ENCODE measurements at regions not wholly inside any gene's neighbourhood (a gene's known extent, or its start where the extent isn't known, plus 50 kb on each side); places are given as distances from the start of the nearest gene placed in this dataset.
"Not testable (repeated sequence)": the region's sequence is repeated elsewhere in the genome, so short reads cannot be mapped to it uniquely, and the experiment has no call there.

DNA sequence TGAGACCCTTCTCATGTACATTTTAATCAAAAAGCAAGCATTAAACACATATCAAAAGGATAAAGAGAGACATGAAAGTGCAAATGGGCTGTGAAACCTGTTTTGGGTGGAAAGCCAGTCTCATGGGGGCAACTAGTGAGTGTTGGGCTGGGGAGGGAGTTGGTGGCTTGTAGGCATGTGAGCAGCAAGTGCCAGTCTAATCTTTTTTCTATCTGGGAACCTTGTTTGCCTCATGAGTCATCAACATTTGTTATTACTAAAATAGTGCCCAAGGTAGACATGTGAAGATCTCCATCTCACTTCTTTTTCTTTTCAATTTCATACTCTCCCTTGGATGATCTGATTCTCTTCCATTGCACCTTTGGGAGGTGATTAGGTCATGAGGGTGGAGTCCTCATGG lies 613.9 kb upstream of the GYPC start:
- no peak overlapping the region for H3K27ac ChIP-seq (ENCODE audit: low read length)
- H3K4me3 ChIP-seq (ENCODE audit: low read length) = no peak overlapping the region
- H3K9me3 ChIP-seq (ENCODE audit: insufficient read depth, low read depth, low read length) = no peaks in the 10 kb centered on the region
- H3K27me3 ChIP-seq (ENCODE audit: insufficient read depth, low read length) = no peaks in the 10 kb centered on the region
- H3K36me3 ChIP-seq (ENCODE audit: insufficient read depth, low read depth, low read length) = no peaks in the 10 kb centered on the region
- no peak overlapping the region for H3K9ac ChIP-seq (ENCODE audit: low read depth, low read length)
- H3K4me1 ChIP-seq (ENCODE audit: insufficient read depth, low read length) = no peaks in the 10 kb centered on the region

DNA sequence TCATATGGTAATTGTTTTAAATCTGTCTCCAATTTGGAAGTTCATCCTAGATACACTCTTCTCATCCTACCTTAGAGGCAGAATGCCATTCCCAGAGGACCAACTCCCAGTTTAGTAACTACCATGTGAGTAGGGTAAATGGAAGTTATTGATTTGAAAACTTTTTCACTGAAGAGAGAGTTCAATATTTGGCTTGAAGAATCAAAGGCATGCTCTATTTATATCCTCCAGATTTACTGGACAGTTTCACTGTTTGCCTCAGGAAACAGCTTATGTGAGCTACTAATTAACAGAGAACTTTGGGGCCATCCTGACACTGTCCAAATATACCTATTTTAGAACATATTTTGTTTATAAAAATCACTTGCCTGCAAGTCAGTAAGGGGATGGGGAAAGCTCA lies 607.2 kb upstream of the GYPC start:
- no peaks in the 10 kb centered on the region for H3K27me3 ChIP-seq (ENCODE audit: insufficient read depth, low read length)
- no peaks in the 10 kb centered on the region for H3K36me3 ChIP-seq (ENCODE audit: insufficient read depth, low read depth, low read length)
- H3K4me1 ChIP-seq (ENCODE audit: insufficient read depth, low read length) = no peaks in the 10 kb centered on the region
- no peak overlapping the region for H3K9ac ChIP-seq (ENCODE audit: low read depth, low read length)
- H3K27ac ChIP-seq (ENCODE audit: low read length) = no peak overlapping the region
- peaks cover 9% of the 10 kb centered on the region for H3K9me3 ChIP-seq (ENCODE audit: insufficient read depth, low read depth, low read length)
- no peak overlapping the region for H3K4me3 ChIP-seq (ENCODE audit: low read length)

DNA sequence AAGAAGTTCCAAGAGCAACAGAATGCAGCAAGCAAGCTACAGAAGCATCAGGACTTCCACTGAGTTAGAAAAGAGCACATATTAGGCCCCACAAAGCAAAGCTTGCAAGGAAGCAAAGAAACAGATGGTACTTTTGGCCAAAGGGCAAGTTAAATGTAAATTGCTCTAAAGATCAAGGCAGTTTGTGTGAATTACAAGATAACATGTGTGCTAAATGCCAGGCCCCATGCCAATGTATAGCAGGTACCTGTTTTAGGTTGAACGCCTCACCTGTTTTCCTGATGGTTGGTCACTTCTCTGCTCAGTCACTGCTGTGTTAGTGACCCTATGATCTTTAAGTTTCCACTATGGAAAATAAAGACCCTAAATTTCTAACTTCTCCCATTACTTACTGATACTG lies 606.5 kb upstream of the GYPC start:
- Histone ChIP-seq H3K4me1 (ENCODE audit: insufficient read depth, low read length) (no peaks in the 10 kb centered on the region), H3K9ac (ENCODE audit: low read depth, low read length) (no peak overlapping the region), H3K36me3 (ENCODE audit: insufficient read depth, low read depth, low read length) (no peaks in the 10 kb centered on the region), H3K27ac (ENCODE audit: low read length) (no peak overlapping the region), H3K27me3 (ENCODE audit: insufficient read depth, low read length) (no peaks in the 10 kb centered on the region), H3K4me3 (ENCODE audit: low read length) (no peak overlapping the region), H3K9me3 (ENCODE audit: insufficient read depth, low read depth, low read length) (peaks cover 15% of the 10 kb centered on the region)

DNA sequence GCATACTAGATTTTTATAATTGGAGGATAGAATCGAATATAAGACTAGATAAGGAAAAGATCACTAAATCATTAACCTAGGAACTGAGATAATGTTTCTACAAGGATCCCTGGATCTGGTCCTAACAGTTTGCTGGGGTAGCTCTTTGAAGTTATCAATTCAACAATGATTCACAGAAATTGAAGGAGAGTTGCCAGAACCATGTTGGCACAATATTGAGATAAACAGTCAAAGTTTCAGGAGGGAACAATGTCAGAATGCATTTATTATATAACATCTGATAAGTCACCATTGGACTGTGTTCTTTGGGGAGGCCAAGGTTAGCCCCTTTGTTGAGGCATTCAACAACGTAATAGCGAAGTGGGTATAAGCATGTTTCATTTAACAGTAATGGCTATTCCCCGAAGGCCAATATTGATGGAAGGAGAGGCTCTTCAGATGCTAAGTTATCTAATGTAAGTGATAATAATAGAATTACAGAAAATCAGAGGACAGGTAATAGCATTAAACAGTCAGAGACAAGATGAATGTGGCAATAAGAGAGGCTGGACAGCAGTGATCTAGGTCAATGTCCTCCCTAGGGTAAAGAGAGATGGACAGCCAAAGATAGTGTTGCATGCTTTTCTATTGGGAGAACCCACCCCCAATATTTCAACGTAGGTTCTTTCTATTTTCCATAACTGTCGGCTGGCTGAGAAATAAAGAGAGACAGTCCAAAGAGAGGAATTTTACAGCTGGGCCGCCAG lies 604.8 kb upstream of the GYPC start:
- Histone ChIP-seq H3K27me3 (ENCODE audit: insufficient read depth, low read length) (no peaks in the 10 kb centered on the region), H3K9ac (ENCODE audit: low read depth, low read length) (no peak overlapping the region), H3K4me1 (ENCODE audit: insufficient read depth, low read length) (no peaks in the 10 kb centered on the region), H3K4me3 (ENCODE audit: low read length) (no peak overlapping the region), H3K27ac (ENCODE audit: low read length) (no peak overlapping the region), H3K9me3 (ENCODE audit: insufficient read depth, low read depth, low read length) (peaks cover 15% of the 10 kb centered on the region), H3K36me3 (ENCODE audit: insufficient read depth, low read depth, low read length) (no peaks in the 10 kb centered on the region)

DNA sequence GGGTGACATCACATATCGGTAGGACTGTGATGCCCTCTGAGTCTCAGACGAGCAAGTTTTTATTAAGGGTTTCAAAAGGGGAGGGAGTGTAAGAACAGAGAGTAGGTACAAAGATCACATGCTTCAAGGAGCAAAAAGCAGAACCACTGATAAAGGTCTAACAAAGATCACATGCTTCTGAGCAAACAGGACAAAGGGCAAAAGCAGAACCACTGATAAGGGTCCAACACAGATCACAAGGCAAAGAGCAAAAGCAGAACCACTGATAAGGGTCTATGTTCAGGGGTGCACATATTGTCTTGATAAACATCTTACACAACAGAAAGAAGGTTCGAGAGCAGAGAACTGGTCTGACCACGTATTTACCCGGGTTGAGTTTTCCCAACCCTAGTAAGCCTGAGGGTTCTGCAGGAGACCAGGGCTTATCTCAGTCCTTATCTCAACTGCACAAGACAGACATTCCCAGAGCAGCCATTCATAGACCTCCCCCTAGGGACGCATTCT lies 604.2 kb upstream of the GYPC start:
- H3K9me3 ChIP-seq (ENCODE audit: insufficient read depth, low read depth, low read length) = peaks cover 15% of the 10 kb centered on the region
- not testable (repeated sequence) for H3K27me3 ChIP-seq (ENCODE audit: insufficient read depth, low read length)

DNA sequence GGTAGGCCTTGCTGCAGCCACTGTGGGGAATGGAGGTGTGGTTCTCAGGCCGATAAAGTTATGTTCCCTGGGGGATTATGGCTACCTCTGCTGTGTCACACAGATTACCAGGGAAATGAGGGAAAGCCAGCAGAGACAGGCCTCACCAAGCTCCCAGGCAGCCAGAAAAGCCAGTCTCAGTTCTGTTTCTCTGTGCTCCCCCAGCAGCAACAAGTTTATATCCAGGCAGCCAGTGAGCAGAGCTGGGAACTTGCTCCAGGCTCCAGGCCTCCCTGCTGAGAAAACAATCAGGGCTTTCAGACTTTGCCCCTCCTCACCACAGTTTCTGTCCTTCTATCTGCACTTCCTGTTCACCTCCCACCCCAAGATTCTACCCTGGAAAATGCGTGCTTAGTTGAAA lies 596.6 kb upstream of the GYPC start:
- H3K27me3 ChIP-seq (ENCODE audit: insufficient read depth, low read length) = no peaks in the 10 kb centered on the region
- H3K9me3 ChIP-seq (ENCODE audit: insufficient read depth, low read depth, low read length) = peaks cover 9% of the 10 kb centered on the region; the same call in 1 of the 2 replicates
- no peak overlapping the region for H3K9ac ChIP-seq (ENCODE audit: low read depth, low read length)
- H3K36me3 ChIP-seq (ENCODE audit: insufficient read depth, low read depth, low read length) = no peaks in the 10 kb centered on the region
- H3K4me1 ChIP-seq (ENCODE audit: insufficient read depth, low read length) = peaks cover 7% of the 10 kb centered on the region; the same call in 1 of the 2 replicates
- no peak overlapping the region for H3K27ac ChIP-seq (ENCODE audit: low read length)
- H3K4me3 ChIP-seq (ENCODE audit: low read length) = no peak overlapping the region

More for the DNA sequence above, 604.2 kb upstream of the GYPC start:
- not testable (repeated sequence) for H3K4me3 ChIP-seq (ENCODE audit: low read length); H3K27ac ChIP-seq (ENCODE audit: low read length); H3K4me1 ChIP-seq (ENCODE audit: insufficient read depth, low read length); H3K36me3 ChIP-seq (ENCODE audit: insufficient read depth, low read depth, low read length); H3K9ac ChIP-seq (ENCODE audit: low read depth, low read length)

DNA sequence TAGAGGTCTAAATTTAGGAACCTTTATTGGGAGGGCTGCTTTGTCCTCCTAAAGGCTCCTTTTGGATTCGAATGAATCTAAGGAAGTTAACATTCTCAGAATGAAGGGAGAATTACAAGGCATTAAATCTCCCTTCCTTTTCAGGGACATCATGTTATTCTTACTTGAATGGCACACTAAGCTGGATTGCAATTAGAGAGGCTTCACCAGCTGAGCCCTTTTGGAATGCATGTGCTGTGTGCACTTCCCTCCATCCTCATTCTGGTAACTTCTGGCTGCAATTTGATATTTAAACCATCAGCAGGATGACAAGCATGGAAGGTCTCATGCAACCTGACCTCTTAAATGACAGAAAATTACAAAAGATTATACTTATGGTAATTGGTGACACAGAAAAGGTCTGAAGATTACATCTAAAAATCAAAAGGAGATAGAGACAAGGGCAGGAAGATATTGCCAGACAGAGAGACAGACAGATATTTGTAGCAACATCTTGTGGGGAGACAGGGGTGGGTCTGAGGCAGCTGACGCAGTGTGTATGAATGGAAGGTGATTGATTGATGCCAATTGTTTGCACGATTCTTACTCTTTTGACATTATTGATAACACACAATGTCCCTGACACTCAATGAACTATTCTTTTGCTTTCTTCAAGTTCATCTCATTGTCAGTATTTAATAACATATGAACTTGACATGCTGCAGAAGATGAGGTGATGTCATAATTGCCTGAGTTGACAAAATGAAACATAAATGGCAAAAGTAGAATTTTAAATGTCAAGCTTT lies 570.8 kb upstream of the GYPC start:
- H3K9me3 ChIP-seq (ENCODE audit: insufficient read depth, low read depth, low read length) = no peaks in the 10 kb centered on the region
- H3K27ac ChIP-seq (ENCODE audit: low read length) = no peak overlapping the region
- peaks cover 3% of the 10 kb centered on the region; the same call in 1 of the 2 replicates for H3K4me1 ChIP-seq (ENCODE audit: insufficient read depth, low read length)
- no peaks in the 10 kb centered on the region for H3K27me3 ChIP-seq (ENCODE audit: insufficient read depth, low read length)
- no peaks in the 10 kb centered on the region for H3K36me3 ChIP-seq (ENCODE audit: insufficient read depth, low read depth, low read length)
- H3K9ac ChIP-seq (ENCODE audit: low read depth, low read length) = no peak overlapping the region
- H3K4me3 ChIP-seq (ENCODE audit: low read length) = no peak overlapping the region

DNA sequence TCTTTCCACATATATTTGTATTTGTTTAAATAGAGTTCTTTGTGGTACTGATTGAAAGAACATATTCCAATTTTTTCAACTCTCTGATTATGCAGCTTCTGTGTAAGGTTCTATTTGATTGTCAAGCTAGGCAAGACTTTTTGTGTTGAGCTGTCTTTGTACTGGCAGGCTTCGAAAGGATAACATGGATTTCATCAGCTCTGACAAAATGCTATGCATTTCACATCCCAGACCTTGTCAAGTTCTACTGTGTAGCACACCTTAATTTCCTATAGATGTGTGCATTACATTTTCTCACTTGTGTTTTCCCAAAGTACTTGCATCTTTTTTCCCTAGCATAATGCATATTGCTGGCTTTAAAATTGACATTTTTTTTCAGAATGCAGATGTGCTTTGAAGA lies 555.0 kb upstream of the GYPC start:
- H3K9ac ChIP-seq (ENCODE audit: low read depth, low read length) = no peak overlapping the region
- H3K4me1 ChIP-seq (ENCODE audit: insufficient read depth, low read length) = no peaks in the 10 kb centered on the region
- H3K27me3 ChIP-seq (ENCODE audit: insufficient read depth, low read length) = no peaks in the 10 kb centered on the region
- no peaks in the 10 kb centered on the region; the same call in 1 of the 2 replicates for H3K9me3 ChIP-seq (ENCODE audit: insufficient read depth, low read depth, low read length)
- no peaks in the 10 kb centered on the region for H3K36me3 ChIP-seq (ENCODE audit: insufficient read depth, low read depth, low read length)
- no peak overlapping the region for H3K27ac ChIP-seq (ENCODE audit: low read length)
- no peak overlapping the region for H3K4me3 ChIP-seq (ENCODE audit: low read length)

DNA sequence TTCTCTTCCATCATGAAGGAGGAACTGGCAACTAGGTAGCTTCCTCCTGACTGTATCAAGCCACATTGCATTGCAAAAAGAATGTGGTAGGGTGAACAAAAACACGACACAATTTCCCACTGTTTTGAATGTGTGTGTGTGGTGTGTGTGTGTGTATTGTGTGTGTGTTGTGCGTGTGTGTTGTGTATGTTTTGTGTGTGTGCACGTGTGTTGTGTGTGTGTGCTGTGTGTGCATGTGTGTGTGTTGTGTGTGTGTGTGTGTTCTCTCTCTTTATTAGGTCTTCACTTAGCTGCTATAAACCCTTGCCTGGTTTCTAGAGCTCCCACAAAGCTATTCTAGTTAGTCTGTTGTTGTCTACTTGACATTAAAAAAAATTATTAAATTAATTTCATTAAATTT lies 550.0 kb upstream of the GYPC start:
- Histone ChIP-seq H3K36me3 (ENCODE audit: insufficient read depth, low read depth, low read length) (no peaks in the 10 kb centered on the region), H3K9ac (ENCODE audit: low read depth, low read length) (no peak overlapping the region), H3K4me1 (ENCODE audit: insufficient read depth, low read length) (no peaks in the 10 kb centered on the region), H3K27ac (ENCODE audit: low read length) (no peak overlapping the region), H3K9me3 (ENCODE audit: insufficient read depth, low read depth, low read length) (no peaks in the 10 kb centered on the region), H3K4me3 (ENCODE audit: low read length) (no peak overlapping the region), H3K27me3 (ENCODE audit: insufficient read depth, low read length) (no peaks in the 10 kb centered on the region)

DNA sequence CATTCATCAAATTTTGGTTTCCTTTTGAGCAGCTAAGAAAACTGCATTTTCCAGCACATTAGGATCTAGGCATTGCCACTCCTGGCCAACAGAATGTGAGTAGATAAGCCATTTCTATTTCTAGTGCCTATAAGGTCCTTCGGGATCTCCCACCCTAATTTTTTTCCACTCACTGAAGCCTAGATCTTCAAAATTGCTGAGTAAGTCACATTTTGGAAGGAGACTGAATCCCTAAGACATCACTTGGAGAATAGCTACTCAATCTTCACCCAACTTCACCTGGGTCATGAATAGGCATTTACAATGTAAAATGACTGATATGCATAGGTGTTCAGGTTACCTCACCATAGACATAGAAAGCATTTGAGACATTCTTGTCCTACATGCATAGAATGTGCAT lies 548.1 kb upstream of the GYPC start:
- no peak overlapping the region for H3K27ac ChIP-seq (ENCODE audit: low read length)
- H3K36me3 ChIP-seq (ENCODE audit: insufficient read depth, low read depth, low read length) = no peaks in the 10 kb centered on the region
- H3K27me3 ChIP-seq (ENCODE audit: insufficient read depth, low read length) = no peaks in the 10 kb centered on the region
- H3K4me3 ChIP-seq (ENCODE audit: low read length) = no peak overlapping the region
- no peak overlapping the region for H3K9ac ChIP-seq (ENCODE audit: low read depth, low read length)
- H3K9me3 ChIP-seq (ENCODE audit: insufficient read depth, low read depth, low read length) = no peaks in the 10 kb centered on the region
- H3K4me1 ChIP-seq (ENCODE audit: insufficient read depth, low read length) = no peaks in the 10 kb centered on the region

DNA sequence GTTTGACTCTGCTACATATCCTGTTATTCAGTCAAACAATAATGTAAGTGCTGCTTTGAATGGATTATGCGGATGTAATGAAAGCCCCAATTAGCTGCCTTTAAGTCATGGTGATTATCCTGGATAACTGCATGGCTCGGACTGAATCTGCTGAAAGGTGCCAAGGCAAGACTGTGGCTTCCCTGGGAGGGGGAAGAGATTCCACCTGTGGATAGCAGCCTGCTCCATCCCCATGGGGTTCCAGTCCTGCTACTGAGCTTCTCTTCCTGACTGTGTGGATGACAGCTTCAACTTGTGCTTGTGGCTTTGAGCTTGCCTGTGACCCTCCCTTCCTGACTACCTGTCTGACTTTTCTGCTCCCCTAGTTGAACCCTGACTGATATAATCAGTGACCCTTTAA lies 540.0 kb upstream of the GYPC start:
- H3K36me3 ChIP-seq (ENCODE audit: insufficient read depth, low read depth, low read length) = no peaks in the 10 kb centered on the region
- no peaks in the 10 kb centered on the region for H3K27me3 ChIP-seq (ENCODE audit: insufficient read depth, low read length)
- no peak overlapping the region for H3K4me3 ChIP-seq (ENCODE audit: low read length)
- H3K4me1 ChIP-seq (ENCODE audit: insufficient read depth, low read length) = peaks cover 5% of the 10 kb centered on the region; the same call in 1 of the 2 replicates
- no peaks in the 10 kb centered on the region for H3K9me3 ChIP-seq (ENCODE audit: insufficient read depth, low read depth, low read length)
- no peak overlapping the region for H3K9ac ChIP-seq (ENCODE audit: low read depth, low read length)
- H3K27ac ChIP-seq (ENCODE audit: low read length) = no peak overlapping the region

DNA sequence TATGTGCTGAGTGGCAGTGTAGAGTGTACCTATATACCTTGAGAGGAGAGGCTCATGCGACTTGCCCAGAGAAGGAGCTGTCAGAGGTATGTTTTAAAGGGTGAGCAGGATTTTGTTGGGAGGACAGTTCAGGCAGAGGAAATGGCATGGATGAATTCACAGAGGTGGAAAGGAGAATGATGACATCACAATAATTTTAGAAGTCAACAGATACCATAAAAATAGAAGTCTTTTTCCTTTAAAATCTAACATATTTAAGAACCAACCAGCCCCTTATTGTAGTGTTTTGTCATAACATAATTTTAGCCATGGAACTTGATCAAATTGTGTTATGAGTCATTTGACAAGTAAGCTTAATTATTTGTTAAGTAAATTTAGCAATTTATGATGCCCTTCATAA lies 538.1 kb upstream of the GYPC start:
- no peak overlapping the region for H3K4me3 ChIP-seq (ENCODE audit: low read length)
- no peak overlapping the region for H3K9ac ChIP-seq (ENCODE audit: low read depth, low read length)
- H3K27me3 ChIP-seq (ENCODE audit: insufficient read depth, low read length) = no peaks in the 10 kb centered on the region
- no peaks in the 10 kb centered on the region for H3K36me3 ChIP-seq (ENCODE audit: insufficient read depth, low read depth, low read length)
- no peaks in the 10 kb centered on the region for H3K9me3 ChIP-seq (ENCODE audit: insufficient read depth, low read depth, low read length)
- no peak overlapping the region for H3K27ac ChIP-seq (ENCODE audit: low read length)
- H3K4me1 ChIP-seq (ENCODE audit: insufficient read depth, low read length) = peaks cover 5% of the 10 kb centered on the region; the same call in 1 of the 2 replicates

Measured in iPS-20b (cell line).